Fibroblast of skin of right biceps (primary cell): ENCODE measurements at regions not wholly inside any gene's neighbourhood (a gene's known extent, or its start where the extent isn't known, plus 50 kb on each side); places are given as distances from the start of the nearest gene placed in this dataset.

Experiments
- DNase-seq: peaks from one replicate; pipeline ENCODE4 v3.0.0-alpha.2; 2013

- no peak for DNase-seq
These were observed 85.2 kb upstream of the VAV3 start for GRCh38 chr1:108050158-108050557.

GRCh38 chr1:108049178-108049819, 84.3 kb upstream of the VAV3 start:
- peak; percentile 20 for DNase-seq

GRCh38 chr1:108048301-108049177, 83.6 kb upstream of the VAV3 start:
- DNase-seq: no peak

- no peak for DNase-seq
These were observed 82.1 kb upstream of the VAV3 start for GRCh38 chr1:108047085-108047484.

- DNase-seq: no peak
These were observed 81.0 kb upstream of the VAV3 start for GRCh38 chr1:108046026-108046425.

- no peak for DNase-seq
These were observed 80.5 kb upstream of the VAV3 start for GRCh38 chr1:108045460-108045859.

GRCh38 chr1:108044318-108044717, 79.3 kb upstream of the VAV3 start:
- no peak for DNase-seq

GRCh38 chr1:108043707-108044106, 78.7 kb upstream of the VAV3 start:
- DNase-seq: no peak

GRCh38 chr1:108042610-108043009, 77.6 kb upstream of the VAV3 start:
- no peak for DNase-seq

- no peak for DNase-seq
These were observed 76.6 kb upstream of the VAV3 start for GRCh38 chr1:108041360-108042142.

- no peak for DNase-seq
These were observed 73.8 kb upstream of the VAV3 start for GRCh38 chr1:108038653-108039236.

- DNase-seq: no peak
These were observed 72.0 kb upstream of the VAV3 start for GRCh38 chr1:108036796-108037562.

- DNase-seq: no peak
These were observed 69.4 kb upstream of the VAV3 start for GRCh38 chr1:108034396-108034795.

- no peak for DNase-seq
These were observed 68.6 kb upstream of the VAV3 start for GRCh38 chr1:108033550-108033951.

- no peak for DNase-seq
These were observed 63.9 kb upstream of the VAV3 start for GRCh38 chr1:108028841-108029388.

- no peak for DNase-seq
These were observed 62.4 kb upstream of the VAV3 start for GRCh38 chr1:108027389-108027788.

- peak; percentile 27 for DNase-seq
These were observed 52.7 kb upstream of the VAV3 start for GRCh38 chr1:108017698-108018097.

- peak; percentile 89 for DNase-seq
These were observed 51.5 kb upstream of the VAV3 start for GRCh38 chr1:108016451-108016920.
